Natural killer cell (primary cell): ENCODE measurements at regions not wholly inside any gene's neighbourhood (a gene's known extent, or its start where the extent isn't known, plus 50 kb on each side); places are given as distances from the start of the nearest gene placed in this dataset.

Source experiments
- ATAC-seq, 3 donors: fragments of 150-1000 bp in 2 of 3; fragments of 200-7000 bp in 1 of 3; cut with Tn5 transposase; 1 replicate in 1 of 3; 2 replicates in 2 of 3; pipeline ENCODE4 v1.10.0; 2021; ENCODE audit warnings: mild to moderate bottlenecking in 2 of 3, moderate library complexity in 2 of 3
- DNase-seq, 2 donors: peaks; one replicate each; pipeline versions ENCODE4 v3.0.0 to v3.0.0-alpha.2; 2013 to 2021; ENCODE audit warnings: mixed read lengths in 1 of 2
- H3K27ac ChIP-seq: one replicate; pipeline ENCODE4 v1.5.1; 2013; ENCODE audit warnings: mild to moderate bottlenecking, low read length
- H3K27me3 ChIP-seq: one replicate; pipeline ENCODE4 v1.6.1; 2013; ENCODE audit warnings: low read length; ENCODE audit not compliant: control insufficient read depth, insufficient read depth
- H3K36me3 ChIP-seq: one replicate; pipeline ENCODE4 v1.6.1; 2013; ENCODE audit warnings: low read length; ENCODE audit not compliant: control insufficient read depth, insufficient read depth
- H3K4me1 ChIP-seq: one replicate; pipeline ENCODE4 v1.6.1; 2013; ENCODE audit warnings: low read length; ENCODE audit not compliant: control insufficient read depth, insufficient read depth
- H3K4me3 ChIP-seq: one replicate; pipeline ENCODE4 v1.5.1; 2013; ENCODE audit warnings: low read length
- H3K9me3 ChIP-seq: one replicate; pipeline ENCODE4 v1.6.1; 2013; ENCODE audit warnings: low read length; ENCODE audit not compliant: control insufficient read depth, insufficient read depth
- H3K27ac Mint-ChIP-seq, 2 donors: one replicate each; pipeline ENCODE4 v1.8.0; 2022; ENCODE audit warnings: mild to moderate bottlenecking in 2 of 2, mixed read lengths in 2 of 2, moderate library complexity in 1 of 2
- H3K27me3 Mint-ChIP-seq, 2 donors: one replicate each; pipeline ENCODE4 v1.8.0; 2022; ENCODE audit warnings: low read depth in 2 of 2, mixed read lengths in 2 of 2
- H3K36me3 Mint-ChIP-seq: one replicate; pipeline ENCODE4 v1.8.0; 2022; ENCODE audit warnings: mixed read lengths
- H3K4me1 Mint-ChIP-seq, 2 donors: one replicate each; pipeline ENCODE4 v1.8.0; 2022; ENCODE audit warnings: mixed read lengths in 2 of 2
- H3K4me3 Mint-ChIP-seq: one replicate; pipeline ENCODE4 v1.8.0; 2022; ENCODE audit warnings: mild to moderate bottlenecking, moderate library complexity, mixed read lengths
- H3K9me3 Mint-ChIP-seq, 2 donors: one replicate each; pipeline ENCODE4 v1.8.0; 2022; ENCODE audit warnings: mixed read lengths in 2 of 2
- CTCF ChIP-seq: fragments of 200-600 bp; IDR thresholded peaks from one replicate; pipeline ENCODE4 v1.8.0; 2022; ENCODE audit warnings: antibody characterized with exemption
- WGBS: methylation state at CpG from one replicate; pipeline ENCODE4 v1.1.7; 2013; ENCODE audit warnings: missing lambda C conversion rate; ENCODE audit not compliant: insufficient coverage; 5-methylcytosine and 5-hydroxymethylcytosine counted together
- intact Hi-C: fragments of 100-400 bp; cut with micrococcal nuclease; formaldehyde crosslinking; loops from one replicate; pipeline ENCODE4 v1.14.2; 2022

DNA sequence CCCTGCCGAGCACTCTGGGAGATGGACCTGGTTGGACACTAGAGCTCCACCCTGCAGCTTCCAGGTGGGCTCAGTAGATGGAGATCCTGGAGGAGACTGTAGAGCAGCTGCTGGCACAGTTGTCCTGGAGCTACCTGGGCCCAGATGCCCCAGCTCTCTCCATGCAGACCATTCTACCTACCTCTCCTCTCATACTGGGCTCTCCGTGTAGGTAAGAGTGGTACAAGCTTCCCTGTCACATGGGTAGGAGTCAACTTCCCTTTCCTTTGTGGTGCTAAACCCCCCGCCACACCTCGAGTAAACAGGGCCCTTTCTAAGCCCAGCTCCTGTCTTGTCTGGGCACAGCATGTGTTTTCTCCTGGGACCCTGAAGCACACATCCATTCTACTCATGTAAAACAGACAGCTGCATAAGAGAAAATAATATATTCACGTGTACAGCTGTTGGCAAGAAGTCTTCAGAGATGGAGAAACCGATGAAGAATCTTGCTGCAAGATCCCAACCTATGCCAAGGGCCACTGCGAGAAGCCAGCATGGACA is 108.1 kb upstream of the DUSP22 start:
- 55% methylated on average over 7 of the region's 7 CpGs for WGBS
- ATAC-seq (no peak), DNase-seq (no peak)
- Mint-ChIP-seq H3K36me3 (no peaks in the 10 kb centered on the region), H3K27me3 (peaks cover 6 to 10% of the 10 kb centered on the region in 2 donors), H3K4me3 (no peak overlapping the region), H3K27ac (no peak overlapping the region), H3K4me1 (peaks cover 9 to 16% of the 10 kb centered on the region in 2 donors), H3K9me3 (no peaks in the 10 kb centered on the region)
- Histone ChIP-seq H3K27me3 (no peaks in the 10 kb centered on the region), H3K4me1 (peaks cover 11% of the 10 kb centered on the region), H3K27ac (no peak overlapping the region), H3K4me3 (no peak overlapping the region), H3K36me3 (no peaks in the 10 kb centered on the region), H3K9me3 (no peaks in the 10 kb centered on the region)
- no peak for TF ChIP-seq CTCF
- intact Hi-C loops: no loop called here

DNA sequence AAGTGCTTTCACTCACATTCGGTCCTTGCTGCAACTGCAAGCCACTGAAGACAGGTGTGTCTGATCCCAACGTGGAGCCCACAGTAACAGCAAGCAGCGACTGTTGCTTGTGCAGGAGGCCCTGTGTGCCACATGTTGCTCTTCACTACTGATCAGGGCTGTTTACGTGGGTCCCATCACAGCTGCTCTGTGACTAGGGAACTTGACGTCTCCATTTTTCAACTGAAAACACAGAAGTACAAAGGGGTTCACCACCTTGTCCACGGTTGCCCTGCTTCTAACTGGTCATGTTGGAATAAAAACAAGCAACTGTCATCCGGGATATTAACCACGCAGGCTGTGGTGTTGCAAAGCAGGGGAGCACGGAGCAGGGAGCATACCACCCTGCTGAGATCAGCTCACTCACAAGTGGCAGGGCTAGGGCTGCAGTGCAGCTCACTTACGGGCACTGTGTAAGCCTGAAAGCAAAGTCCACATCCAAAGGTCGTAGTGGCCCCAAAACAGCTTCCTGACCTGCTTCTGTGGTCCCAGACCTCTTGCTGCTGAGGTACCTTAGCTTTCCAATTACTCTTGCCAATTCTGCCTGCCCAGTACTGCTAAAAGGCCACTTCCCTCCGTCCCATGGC is 105.8 kb upstream of the DUSP22 start:
- no peak overlapping the region for H3K27ac Mint-ChIP-seq
- Histone ChIP-seq H3K27me3 (no peaks in the 10 kb centered on the region), H3K4me3 (no peak overlapping the region), H3K9me3 (no peaks in the 10 kb centered on the region), H3K27ac (no peak overlapping the region), H3K4me1 (peaks cover 10% of the 10 kb centered on the region), H3K36me3 (no peaks in the 10 kb centered on the region)
- no peaks in the 10 kb centered on the region for H3K9me3 Mint-ChIP-seq
- DNase-seq (no peak), ATAC-seq (no peak)
- peaks cover 0 to under 1% of the 10 kb centered on the region in 2 donors for H3K27me3 Mint-ChIP-seq
- no peak for TF ChIP-seq CTCF
- no peak overlapping the region for H3K4me3 Mint-ChIP-seq
- no peaks in the 10 kb centered on the region for H3K36me3 Mint-ChIP-seq
- intact Hi-C loops: no loop called here
- 62% methylated on average over 12 of the region's 12 CpGs for WGBS
- peaks cover 0 to 18% of the 10 kb centered on the region in 2 donors for H3K4me1 Mint-ChIP-seq

- peaks cover 0 to 18% of the 10 kb centered on the region in 2 donors for H3K4me1 Mint-ChIP-seq
- no peak for ATAC-seq
- Histone ChIP-seq H3K27me3 (no peaks in the 10 kb centered on the region), H3K27ac (no peak overlapping the region), H3K4me1 (peaks cover 10% of the 10 kb centered on the region), H3K9me3 (no peaks in the 10 kb centered on the region), H3K4me3 (no peak overlapping the region), H3K36me3 (no peaks in the 10 kb centered on the region)
- no peak for TF ChIP-seq CTCF
- DNase-seq: no peak
- intact Hi-C loops: no loop called here
- WGBS: 80% methylated on average over 10 of the region's 10 CpGs
- H3K9me3 Mint-ChIP-seq: no peaks in the 10 kb centered on the region
- H3K27ac Mint-ChIP-seq: no peak overlapping the region
- no peaks in the 10 kb centered on the region for H3K36me3 Mint-ChIP-seq
- H3K4me3 Mint-ChIP-seq: no peak overlapping the region
- H3K27me3 Mint-ChIP-seq: no peaks in the 10 kb centered on the region
These were observed 105.0 kb upstream of the DUSP22 start for GRCh38 chr6:187210-187861.
